Astrocyte (in vitro differentiated cells and primary cell): ENCODE measurements at regions not wholly inside any gene's neighbourhood (a gene's known extent, or its start where the extent isn't known, plus 50 kb on each side); places are given as distances from the start of the nearest gene placed in this dataset.

Experiments used
- CTCF ChIP-seq: IDR thresholded peaks from 2 replicates; pipeline ENCODE4 v1.5.1; 2011; ENCODE audit warnings: low read depth, mild to moderate bottlenecking, inconsistent platforms, low read length, moderate library complexity; ENCODE audit not compliant: insufficient read depth
- EZH2 ChIP-seq: IDR thresholded peaks from 2 replicates; pipeline ENCODE4 v1.6.1; 2012; ENCODE audit warnings: mild to moderate bottlenecking, low read length, inconsistent platforms; ENCODE audit not compliant: insufficient read depth

GRCh38 chr1:198096390-198096789 lies 60.4 kb upstream of the NEK7 start:
- no peak for TF ChIP-seq CTCF
- no peak for TF ChIP-seq EZH2
